ENCODE measurements at regions not wholly inside any gene's neighbourhood (a gene's known extent, or its start where the extent isn't known, plus 50 kb on each side); places are given as distances from the start of the nearest gene placed in this dataset.

- TF ChIP-seq EZH2 (IDR thresholded peaks at IDR 0.05; ENCODE audit: borderline replicate concordance, control insufficient read depth, low read depth, low read length) (no peak), MXI1 (IDR thresholded peaks at IDR 0.05; ENCODE audit: low read depth, low read length) (no peak), CTCF (IDR thresholded peaks at IDR 0.05 in 2 of 3, conservative IDR thresholded peaks at IDR 0.05 in 1 of 3; ENCODE audit: control insufficient read depth in 2 of 3, extremely low read depth in 1 of 3, insufficient read depth in 1 of 3, low read depth in 3 of 3, low read length in 3 of 3) (no peak), IRF3 (IDR thresholded peaks at IDR 0.05) (no peak), NR2C2 (IDR thresholded peaks at IDR 0.05; ENCODE audit: borderline replicate concordance, control insufficient read depth, insufficient read length, low read depth) (no peak), RAD21 (IDR thresholded peaks at IDR 0.05; ENCODE audit: insufficient read depth, low read depth, low read length) (no peak), CREB1 (IDR thresholded peaks at IDR 0.05; ENCODE audit: low read depth) (no peak), SUPT20H (IDR thresholded peaks at IDR 0.05; ENCODE audit: borderline replicate concordance, control insufficient read depth, low read depth, low read length) (no peak), DPF2 (IDR thresholded peaks at IDR 0.05) (no peak), PKNOX1 (IDR thresholded peaks at IDR 0.05) (no peak), NR2F1 (conservative IDR thresholded peaks at IDR 0.05) (no peak)
Observed at GRCh38 chr2:14999114-14999661, 366.7 kb downstream of the LRATD1 start.

Measured in GM12878 (cell line).